ENCODE measurements at regions not wholly inside any gene's neighbourhood (a gene's known extent, or its start where the extent isn't known, plus 50 kb on each side); places are given as distances from the start of the nearest gene placed in this dataset.

GRCh38 chrX:20571611-20572010 is 304.9 kb upstream of the RPS6KA3 start:
- H3K27ac ChIP-seq (ENCODE audit: low read depth in 2 of 2, low read length in 1 of 2), result no peak overlapping the region
- no peaks in the 10 kb centered on the region for H4K20me1 ChIP-seq (ENCODE audit: insufficient read depth)
- H3K79me2 ChIP-seq (ENCODE audit: insufficient read depth), result no peaks in the 10 kb centered on the region
- H2AFZ ChIP-seq (ENCODE audit: low read depth), result no peak overlapping the region
- no peak for DNase-seq
- TF ChIP-seq REST (IDR thresholded peaks at IDR 0.05; ENCODE audit: low read depth, low read length) (peak; percentile 62), NFIC (IDR thresholded peaks at IDR 0.05; ENCODE audit: borderline replicate concordance) (no peak)
- H3K36me3 ChIP-seq (replicated peaks in 1 of 2; ENCODE audit: control insufficient read depth in 1 of 2, insufficient read depth in 2 of 2, low read length in 1 of 2), result no peaks in the 10 kb centered on the region
- no peak overlapping the region for H3K4me2 ChIP-seq
- ChIA-PET CTCF (interaction anchor here (1.0 kb wide), 1 partner anchor 17 kb away, joined by 3 read pairs; no protein-coding TSS in a partner anchor), POLR2A (no interaction called here)
- no peak overlapping the region for H3K9ac ChIP-seq
- H3K4me3 ChIP-seq (ENCODE audit: low read depth in 2 of 2, low read length in 1 of 2), result no peak overlapping the region
- H3K9me2 ChIP-seq, result no peaks in the 10 kb centered on the region
- 7% methylated on average over 1 of the region's 1 CpG for WGBS (ENCODE audit: low lambda C conversion rate)
- no peaks in the 10 kb centered on the region for H3K9me3 ChIP-seq
- no peaks in the 10 kb centered on the region for H3K27me3 ChIP-seq (ENCODE audit: insufficient read depth)
- no peaks in the 10 kb centered on the region for H3K4me1 ChIP-seq (ENCODE audit: control insufficient read depth in 1 of 2, insufficient read depth in 2 of 2, low read depth in 1 of 2, low read length in 1 of 2)
- no peaks in the 10 kb centered on the region for H3F3A ChIP-seq (replicated peaks; ENCODE audit: insufficient read depth)

GRCh38 chrX:20567108-20567507 is 300.4 kb upstream of the RPS6KA3 start:
- H3K27me3 ChIP-seq (ENCODE audit: insufficient read depth), result no peaks in the 10 kb centered on the region
- ChIA-PET CTCF (no interaction called here), POLR2A (no interaction called here)

GRCh38 chrX:20547611-20548051 is 280.9 kb upstream of the RPS6KA3 start:
- DNase-seq, result no peak
- 32% methylated on average over 3 of the region's 3 CpGs for WGBS (ENCODE audit: low lambda C conversion rate)
- POLR2A ChIA-PET, result no interaction called here

More at GRCh38 chrX:20567108-20567507, 300.4 kb upstream of the RPS6KA3 start:
- no peak overlapping the region for H3K9ac ChIP-seq
- H3K4me3 ChIP-seq (ENCODE audit: low read depth in 2 of 2, low read length in 1 of 2), result no peak overlapping the region
- no peaks in the 10 kb centered on the region for H3K9me2 ChIP-seq
- H3K4me2 ChIP-seq, result no peak overlapping the region
- H2AFZ ChIP-seq (ENCODE audit: low read depth), result no peak overlapping the region
- H3K9me3 ChIP-seq, result no peaks in the 10 kb centered on the region
- H3K36me3 ChIP-seq (replicated peaks in 1 of 2; ENCODE audit: control insufficient read depth in 1 of 2, insufficient read depth in 2 of 2, low read length in 1 of 2), result no peaks in the 10 kb centered on the region
- H4K20me1 ChIP-seq (ENCODE audit: insufficient read depth), result no peaks in the 10 kb centered on the region
- H3K79me2 ChIP-seq (ENCODE audit: insufficient read depth), result no peaks in the 10 kb centered on the region
- H3F3A ChIP-seq (replicated peaks; ENCODE audit: insufficient read depth), result no peaks in the 10 kb centered on the region
- no peak overlapping the region for H3K27ac ChIP-seq (ENCODE audit: low read depth in 2 of 2, low read length in 1 of 2)
- no peak for DNase-seq
- no peak for TF ChIP-seq NFIC (IDR thresholded peaks at IDR 0.05; ENCODE audit: borderline replicate concordance)
- TF ChIP-seq TEAD4 (IDR thresholded peaks at IDR 0.05; ENCODE audit: borderline replicate concordance, insufficient read depth), result no peak
- TF ChIP-seq YY1 (IDR thresholded peaks at IDR 0.05; ENCODE audit: low read depth), result no peak
- TF ChIP-seq NRF1 (IDR thresholded peaks at IDR 0.05; ENCODE audit: low read depth, low read length), result no peak
- no peak for TF ChIP-seq FOXM1 (IDR thresholded peaks at IDR 0.05; ENCODE audit: low read depth)
- TF ChIP-seq SIN3A (IDR thresholded peaks at IDR 0.05; ENCODE audit: borderline replicate concordance, low read depth, low read length), result no peak
- no peak for TF ChIP-seq EZH2phosphoT487 (IDR thresholded peaks at IDR 0.05; ENCODE audit: borderline replicate concordance, low read depth)
- no peak for TF ChIP-seq RCOR1 (IDR thresholded peaks at IDR 0.05; ENCODE audit: low read length)
- no peak for TF ChIP-seq GATA2 (CRISPR knock-in tag; IDR thresholded peaks at IDR 0.05)
- H3K4me1 ChIP-seq (ENCODE audit: control insufficient read depth in 1 of 2, insufficient read depth in 2 of 2, low read depth in 1 of 2, low read length in 1 of 2), result no peaks in the 10 kb centered on the region

More at GRCh38 chrX:20547611-20548051, 280.9 kb upstream of the RPS6KA3 start:
- Histone ChIP-seq H4K20me1 (ENCODE audit: insufficient read depth) (no peaks in the 10 kb centered on the region), H3K4me3 (ENCODE audit: low read depth in 2 of 2, low read length in 1 of 2) (no peak overlapping the region), H3K79me2 (ENCODE audit: insufficient read depth) (no peaks in the 10 kb centered on the region), H2AFZ (ENCODE audit: low read depth) (peak overlapping the region; percentile 59), H3K4me1 (ENCODE audit: control insufficient read depth in 1 of 2, insufficient read depth in 2 of 2, low read depth in 1 of 2, low read length in 1 of 2) (no peaks in the 10 kb centered on the region), H3K9me2 (no peaks in the 10 kb centered on the region), H3K36me3 (replicated peaks in 1 of 2; ENCODE audit: control insufficient read depth in 1 of 2, insufficient read depth in 2 of 2, low read length in 1 of 2) (no peaks in the 10 kb centered on the region), H3K27ac (ENCODE audit: low read depth in 2 of 2, low read length in 1 of 2) (peak overlapping the region in 1 of 2 experiments; percentile 21; a peak in 1 of 4 replicates), H3K27me3 (ENCODE audit: insufficient read depth) (no peaks in the 10 kb centered on the region), H3K9ac (no peak overlapping the region), H3K4me2 (0 out of 2 replicates have a peak overlapping the region, but pooled peaks have one; percentile 13), H3F3A (replicated peaks; ENCODE audit: insufficient read depth) (no peaks in the 10 kb centered on the region), H3K9me3 (no peaks in the 10 kb centered on the region)
- TF ChIP-seq EZH2phosphoT487 (IDR thresholded peaks at IDR 0.05; ENCODE audit: borderline replicate concordance, low read depth), result no peak
- TF ChIP-seq RAD21 (IDR thresholded peaks at IDR 0.05; ENCODE audit: low read length), result no peak
- no peak for TF ChIP-seq CTCF (IDR thresholded peaks at IDR 0.05)
- TF ChIP-seq TAF1 (IDR thresholded peaks at IDR 0.05; ENCODE audit: borderline replicate concordance, low read depth, low read length), result no peak
- CTCF ChIA-PET, result interaction anchor here (1.0 to 1.7 kb wide), 2 partner anchors 17 to 1178 kb away, joined by 3 to 10 read pairs; no protein-coding TSS in a partner anchor
